ENCODE measurements at regions not wholly inside any gene's neighbourhood (a gene's known extent, or its start where the extent isn't known, plus 50 kb on each side); places are given as distances from the start of the nearest gene placed in this dataset.

DNA sequence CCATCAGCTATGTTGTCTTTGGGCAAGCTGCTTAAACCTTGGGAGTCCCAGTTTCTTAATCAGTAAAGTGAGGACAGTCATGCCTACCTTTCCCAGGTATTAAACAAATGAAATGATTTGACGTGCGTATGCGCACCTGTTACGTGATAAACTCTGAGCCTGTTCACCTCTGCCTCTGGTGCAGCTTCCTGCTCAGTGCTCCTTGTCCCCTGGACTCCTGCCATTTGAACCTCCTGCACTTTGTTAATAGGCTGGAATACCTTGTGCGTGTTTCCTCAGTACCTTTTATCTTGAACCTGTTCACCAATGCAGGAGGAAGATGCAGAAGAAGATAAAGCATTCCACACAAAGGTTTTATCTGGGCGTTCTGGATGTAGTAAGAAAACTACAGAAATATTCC, 211.9 kb downstream of the CEP135 start:
- TF ChIP-seq CTCF (IDR thresholded peaks at IDR 0.05; ENCODE audit: insufficient read depth, low read depth, low read length) (no peak), EZH2 (IDR thresholded peaks at IDR 0.05; ENCODE audit: insufficient read depth, low read length) (no peak)
